K562 (cell line): ENCODE measurements at regions not wholly inside any gene's neighbourhood (a gene's known extent, or its start where the extent isn't known, plus 50 kb on each side); places are given as distances from the start of the nearest gene placed in this dataset.

ENCODE experiments used
- CTCF ChIP-seq, 3 experiments: IDR thresholded peaks in 2 of 3; conservative IDR thresholded peaks in 1 of 3; 2 replicates each; pipeline ENCODE4 v1.5.1; 2011 to 2012; ENCODE audit warnings: low read length in 3 of 3, mild to moderate bottlenecking in 3 of 3, control low read depth in 2 of 3, improper control_type of control experiment in 1 of 3, inconsistent platforms in 1 of 3, low read depth in 1 of 3, mixed read lengths in 1 of 3, moderate library complexity in 1 of 3; ENCODE audit not compliant: insufficient read depth in 2 of 3
- ELF4 ChIP-seq: fragments of 450-650 bp; formaldehyde crosslinking; IDR thresholded peaks from 2 replicates; pipeline ENCODE4 v1.4.0; 2022; ENCODE audit warnings: missing genetic modification characterization
- EZH2 ChIP-seq: IDR thresholded peaks from 2 replicates; pipeline ENCODE4 v1.6.1; 2012; ENCODE audit warnings: low read depth, mild to moderate bottlenecking, inconsistent platforms, low read length, borderline replicate concordance
- FOXM1 ChIP-seq, 2 experiments: fragments of 450-650 bp in 1 of 2; sonication (generic) in 1 of 2; formaldehyde crosslinking in 1 of 2; IDR thresholded peaks; 2 replicates each; pipeline versions ENCODE4 v1.6.1 to v1.9.0; 2017 to 2022; ENCODE audit warnings: low read depth in 2 of 2, mild to moderate bottlenecking in 2 of 2, missing genetic modification reagents in 1 of 2, moderate library complexity in 1 of 2
- FOXP4 ChIP-seq: sonication (generic); formaldehyde crosslinking; IDR thresholded peaks from 2 replicates; pipeline ENCODE4 v1.8.0; 2022; ENCODE audit warnings: mild to moderate bottlenecking, missing genetic modification reagents, borderline replicate concordance
- HDAC6 ChIP-seq: IDR thresholded peaks from 2 replicates; pipeline ENCODE4 v1.6.1; 2012; ENCODE audit warnings: low read depth, mild to moderate bottlenecking, control low read depth, inconsistent platforms, low read length, moderate library complexity
- IRF9 ChIP-seq: fragments of 450-650 bp; IDR thresholded peaks from 2 replicates; pipeline ENCODE4 v1.6.1; 2016; ENCODE audit warnings: missing biosample characterization, missing genetic modification characterization
- MCM7 ChIP-seq, 2 experiments: fragments of 450-650 bp; IDR thresholded peaks; 2 replicates each; pipeline ENCODE4 v1.6.1; 2016 to 2018
- NR3C1 ChIP-seq: sonication (generic); formaldehyde crosslinking; IDR thresholded peaks from 2 replicates; pipeline ENCODE4 v1.8.1; 2022; ENCODE audit warnings: missing genetic modification reagents
- RAD21 ChIP-seq, 2 experiments: fragments of 250-450 bp in 1 of 2; fragments of 450-650 bp in 1 of 2; sonication (Bioruptor Pico) in 1 of 2; formaldehyde crosslinking in 1 of 2; IDR thresholded peaks in 1 of 2; conservative IDR thresholded peaks in 1 of 2; 2 replicates each; pipeline versions ENCODE4 v1.4.0 to v1.8.0; 2020 to 2022; ENCODE audit warnings: mild to moderate bottlenecking in 2 of 2, moderate library complexity in 1 of 2
- SMC3 ChIP-seq: conservative IDR thresholded peaks from 2 replicates; pipeline ENCODE4 v1.6.1; 2011; ENCODE audit warnings: low read depth, low read length, improper control_type of control experiment; ENCODE audit not compliant: insufficient read depth
- SNRNP70 ChIP-seq: fragments of 200-400 bp; formaldehyde crosslinking; optimal IDR thresholded peaks from 2 replicates; pipeline ENCODE3; 2017; ENCODE audit warnings: low read depth, low read length
- ZBTB7A ChIP-seq: IDR thresholded peaks from 2 replicates; pipeline ENCODE4 v1.6.1; 2011; ENCODE audit warnings: low read depth, mild to moderate bottlenecking, low read length, moderate library complexity, borderline replicate concordance; ENCODE audit not compliant: control insufficient read depth
- ZNF263 ChIP-seq: sonication (generic); formaldehyde crosslinking; IDR thresholded peaks from 2 replicates; pipeline ENCODE4 v1.8.0; 2022; ENCODE audit warnings: mild to moderate bottlenecking, missing genetic modification reagents, borderline replicate concordance

- TF ChIP-seq ZBTB7A, result no peak
- no peak for TF ChIP-seq ELF4
- TF ChIP-seq IRF9 (tag), result no peak
- no peak for TF ChIP-seq CTCF (IDR thresholded peaks at IDR 0.05 in 2 of 3, conservative IDR thresholded peaks at IDR 0.05 in 1 of 3; ENCODE audit: insufficient read depth in 2 of 3, low read depth in 1 of 3, low read length in 3 of 3)
- no peak for TF ChIP-seq SMC3
- TF ChIP-seq FOXP4 (CRISPR knock-in tag), result no peak
- TF ChIP-seq RAD21 (CRISPR knock-in tag; conservative IDR thresholded peaks at IDR 0.05 in 1 of 2, IDR thresholded peaks at IDR 0.05 in 1 of 2), result no peak
- TF ChIP-seq SNRNP70, result no peak
- TF ChIP-seq MCM7 (IDR thresholded peaks at IDR 0.05), result no peak
- TF ChIP-seq EZH2, result no peak
- TF ChIP-seq FOXM1 (IDR thresholded peaks at IDR 0.05; ENCODE audit: low read depth), result no peak
- no peak for TF ChIP-seq FOXM1 (CRISPR knock-in tag; IDR thresholded peaks at IDR 0.05; ENCODE audit: low read depth)
- TF ChIP-seq HDAC6, result no peak
- TF ChIP-seq ZNF263 (CRISPR knock-in tag), result no peak
- TF ChIP-seq NR3C1 (CRISPR knock-in tag), result no peak
Observed at GRCh38 chr14:105879503-105879866, 353.1 kb downstream of the TMEM121 start.
